ENCODE measurements at regions not wholly inside any gene's neighbourhood (a gene's known extent, or its start where the extent isn't known, plus 50 kb on each side); places are given as distances from the start of the nearest gene placed in this dataset.
"Not testable (repeated sequence)": the region's sequence is repeated elsewhere in the genome, so short reads cannot be mapped to it uniquely, and the experiment has no call there.

DNA sequence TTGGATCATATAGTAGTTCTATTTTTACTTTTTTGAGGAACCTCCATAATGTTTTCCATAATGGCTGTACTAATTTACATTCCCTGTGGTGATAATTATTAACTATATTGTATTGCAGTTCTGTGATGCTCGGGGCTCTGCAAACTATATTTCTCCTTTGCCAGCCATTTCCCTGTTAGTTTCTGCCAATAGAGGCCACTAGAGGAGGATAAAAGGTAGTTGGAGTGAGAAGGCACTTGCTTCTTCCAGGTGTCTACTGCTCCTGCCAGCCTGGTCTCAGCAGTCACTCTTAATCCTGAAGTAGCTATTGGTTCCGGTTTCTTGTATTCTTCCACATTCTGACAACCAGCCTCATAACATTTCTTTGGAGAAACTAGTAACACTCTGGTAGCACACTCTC lies 233.9 kb upstream of the GBE1 start:
- no peak for DNase-seq (ENCODE audit: low read depth in 2 of 2, low spot score in 1 of 2)

GRCh38 chr3:81989758-81990157 lies 228.3 kb upstream of the GBE1 start:
- DNase-seq (ENCODE audit: low read depth in 2 of 2, low spot score in 1 of 2), result no peak

DNA sequence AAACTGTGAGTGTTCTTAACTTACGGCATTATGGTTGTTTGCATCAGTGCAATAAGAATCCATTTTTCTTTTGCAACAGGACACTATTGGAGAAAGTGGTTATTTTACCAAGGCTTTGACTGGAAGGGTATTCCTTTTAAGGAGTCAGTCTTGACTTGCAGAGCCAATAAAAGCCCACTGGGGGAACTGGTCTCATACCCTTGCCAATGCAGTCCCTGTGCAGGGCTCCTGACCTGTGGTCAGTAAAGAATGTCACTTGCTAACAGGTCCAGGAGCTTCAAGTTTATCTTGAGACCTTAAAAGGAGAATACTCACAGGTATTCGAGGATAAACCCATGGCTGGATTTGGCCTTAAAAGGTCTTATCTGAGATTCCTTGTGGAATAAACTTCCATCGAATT lies 227.8 kb upstream of the GBE1 start:
- no peak for DNase-seq (ENCODE audit: low read depth in 2 of 2, low spot score in 1 of 2)

DNA sequence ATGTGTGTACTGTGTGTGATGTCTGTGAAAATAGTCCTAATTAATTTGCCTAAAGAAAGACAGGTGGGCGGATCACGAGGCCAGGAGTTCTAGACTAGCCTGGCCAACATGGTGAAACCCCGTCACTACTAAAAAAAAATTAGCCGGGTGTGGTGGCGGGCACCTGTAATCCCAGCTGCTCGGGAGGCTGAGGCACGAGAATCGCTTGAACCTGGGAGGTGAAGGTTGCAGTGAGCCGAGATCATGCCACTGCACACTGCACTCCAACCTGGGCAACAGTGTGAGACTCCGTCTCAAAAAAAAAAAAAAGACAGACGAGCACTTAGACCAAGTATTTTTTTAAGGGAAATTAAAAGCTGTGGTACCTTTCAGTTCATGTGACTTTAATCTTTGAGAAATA lies 226.0 kb upstream of the GBE1 start:
- DNase-seq (ENCODE audit: low read depth in 2 of 2, low spot score in 1 of 2), result not testable (repeated sequence)

DNA sequence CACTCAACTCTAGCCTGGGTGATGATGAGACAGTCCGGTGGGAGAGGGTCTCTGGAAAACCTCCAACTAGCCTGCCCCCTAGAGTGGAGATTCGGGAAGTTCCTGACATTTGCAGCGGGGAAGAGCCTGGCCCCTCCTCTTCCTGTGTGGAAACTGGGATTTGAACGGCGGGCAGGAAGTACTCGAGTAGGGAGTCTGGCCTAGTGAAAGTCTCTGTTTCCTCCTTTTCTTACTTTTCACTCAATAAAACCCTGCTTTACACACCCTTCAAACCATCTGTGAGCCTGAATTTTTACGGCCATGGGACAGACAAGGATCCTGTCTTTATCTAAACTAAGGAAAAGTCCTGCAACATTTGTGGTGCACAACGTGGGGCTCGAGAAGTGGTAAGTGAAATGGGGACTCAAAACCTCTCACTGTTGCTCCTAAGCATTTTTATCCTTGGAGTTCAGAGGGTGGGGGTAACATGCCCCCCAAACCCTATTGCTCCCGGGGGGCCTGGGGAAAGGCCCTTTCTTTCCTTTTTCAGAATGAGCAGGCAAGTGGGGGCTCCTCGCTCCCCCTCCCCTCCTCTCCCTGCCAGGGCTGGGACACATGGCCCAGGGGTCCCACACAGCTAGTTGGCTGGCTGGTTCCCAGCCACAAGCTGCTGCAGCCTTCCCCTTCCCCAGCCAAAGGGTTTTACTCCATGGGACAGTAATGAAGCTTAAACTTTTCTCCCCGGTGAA lies 224.7 kb upstream of the GBE1 start:
- no peak for DNase-seq (ENCODE audit: low read depth in 2 of 2, low spot score in 1 of 2)

DNA sequence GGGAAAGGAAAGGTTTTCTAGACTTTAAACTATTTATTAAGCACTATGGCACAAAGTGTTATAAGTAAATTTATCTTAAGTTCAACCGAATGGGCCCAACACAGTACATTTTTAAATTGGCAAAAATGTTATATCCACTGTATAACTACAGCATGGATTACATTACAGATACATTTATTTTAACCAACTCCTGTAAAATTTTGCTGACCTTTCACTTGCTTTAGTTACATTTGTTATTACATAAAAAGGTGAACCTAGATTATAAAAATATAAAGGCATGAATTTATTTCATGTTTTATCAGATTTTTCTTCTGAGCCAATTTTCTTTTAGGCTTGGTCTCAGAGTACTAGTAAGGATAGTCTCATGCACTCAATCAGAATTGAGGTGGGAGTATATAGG lies 221.9 kb upstream of the GBE1 start:
- DNase-seq (ENCODE audit: low read depth in 2 of 2, low spot score in 1 of 2), result no peak

GRCh38 chr3:81980596-81981494 lies 219.4 kb upstream of the GBE1 start:
- DNase-seq (ENCODE audit: low read depth in 2 of 2, low spot score in 1 of 2), result no peak

GRCh38 chr3:81974751-81975150 lies 213.3 kb upstream of the GBE1 start:
- no peak for DNase-seq (ENCODE audit: low read depth in 2 of 2, low spot score in 1 of 2)

GRCh38 chr3:81968658-81969057 lies 207.2 kb upstream of the GBE1 start:
- no peak for DNase-seq (ENCODE audit: low read depth in 2 of 2, low spot score in 1 of 2)

- DNase-seq (ENCODE audit: low read depth in 2 of 2, low spot score in 1 of 2), result no peak
Measured at GRCh38 chr3:81967393-81967792, 205.9 kb upstream of the GBE1 start.

GRCh38 chr3:81965696-81966095 lies 204.3 kb upstream of the GBE1 start:
- no peak for DNase-seq (ENCODE audit: low read depth in 2 of 2, low spot score in 1 of 2)

DNA sequence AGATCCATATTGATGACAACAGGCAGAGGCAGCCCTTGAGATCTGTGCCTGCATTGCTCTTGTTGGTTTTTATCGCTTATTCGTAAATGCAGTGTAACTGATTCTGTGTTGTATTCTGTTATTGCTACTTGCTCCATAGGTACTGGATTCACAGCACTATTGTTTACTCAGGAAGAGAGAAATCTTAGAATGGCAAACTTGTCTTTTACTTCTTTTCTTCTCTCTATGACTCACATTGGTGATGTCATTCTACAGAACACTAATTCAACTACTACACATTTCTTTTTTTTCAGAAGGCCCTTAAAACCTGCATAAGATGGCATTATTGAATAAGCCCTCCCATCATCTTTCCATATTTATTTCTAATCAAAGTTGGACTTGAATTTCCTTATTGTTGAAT lies 201.0 kb upstream of the GBE1 start:
- no peak for DNase-seq (ENCODE audit: low read depth in 2 of 2, low spot score in 1 of 2)

DNA sequence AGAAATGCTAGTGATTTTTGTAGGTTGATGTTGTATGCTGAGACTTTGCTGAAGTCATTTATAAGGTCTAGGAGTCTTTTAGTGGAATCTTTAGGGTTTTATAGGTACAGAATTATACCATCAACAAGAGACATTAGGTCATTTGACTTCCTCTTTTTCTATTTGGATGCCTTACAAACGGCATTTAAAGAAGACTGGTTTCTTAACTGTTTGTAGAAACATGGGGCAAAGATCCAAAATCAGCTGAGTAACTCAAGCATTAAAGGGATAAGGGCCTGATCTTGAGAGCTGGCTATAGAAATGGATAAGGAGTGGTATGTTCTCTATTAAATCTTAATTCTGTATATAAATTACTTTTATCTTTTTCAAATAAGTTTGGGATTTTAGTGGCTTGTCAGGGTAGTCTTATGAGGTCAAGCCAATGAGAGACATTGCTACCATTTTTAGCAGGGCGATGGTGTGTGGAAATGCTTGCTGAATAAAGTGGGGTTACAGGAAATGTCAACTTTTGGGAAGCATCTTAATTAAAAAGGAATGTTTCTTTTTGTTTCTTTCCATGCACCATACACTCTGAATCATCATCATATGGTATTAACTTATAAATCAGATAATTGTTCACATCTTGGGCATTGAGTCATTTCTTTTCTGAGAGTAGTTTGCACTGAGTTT lies 197.7 kb upstream of the GBE1 start:
- DNase-seq (ENCODE audit: low read depth in 2 of 2, low spot score in 1 of 2), result no peak

DNA sequence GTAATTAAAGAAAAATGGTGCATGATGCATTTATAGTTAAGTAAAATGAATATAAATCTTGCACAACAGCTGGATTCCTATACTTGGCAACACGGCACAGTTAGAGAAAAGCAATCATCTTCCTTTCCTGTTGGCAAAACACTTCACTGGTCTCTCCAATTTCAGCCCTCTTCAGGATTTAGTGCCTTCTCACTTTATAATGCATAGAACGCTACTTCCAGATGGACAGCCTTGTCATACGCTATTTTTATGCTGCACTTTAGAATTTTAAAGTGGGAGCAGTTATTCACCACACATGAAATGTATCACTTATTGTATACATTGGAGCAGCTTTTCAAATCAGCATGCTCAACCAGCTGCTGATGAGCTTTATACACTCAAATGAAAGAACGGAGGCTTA lies 194.4 kb upstream of the GBE1 start:
- no peak for DNase-seq (ENCODE audit: low read depth in 2 of 2, low spot score in 1 of 2)

DNA sequence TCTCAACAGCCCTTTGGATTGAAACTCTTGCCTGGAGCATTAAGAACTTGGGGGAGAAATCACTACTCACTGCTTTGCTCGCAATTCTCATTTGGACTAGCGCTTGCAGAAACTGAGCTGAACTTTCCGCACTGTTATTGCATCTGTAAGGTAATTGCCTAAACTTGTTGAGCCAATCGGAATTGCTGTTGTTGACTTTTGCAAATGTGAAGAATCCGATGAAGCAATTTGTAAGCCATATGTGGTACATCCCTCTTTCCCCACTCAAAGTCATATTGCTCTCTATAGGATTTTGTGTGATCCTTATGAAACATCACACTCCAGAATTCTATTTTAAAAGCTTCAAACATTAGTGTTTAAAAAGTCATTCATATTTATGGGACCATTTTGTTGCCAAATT lies 191.7 kb upstream of the GBE1 start:
- no peak for DNase-seq (ENCODE audit: low read depth in 2 of 2, low spot score in 1 of 2)

GRCh38 chr3:81952141-81952540 lies 190.7 kb upstream of the GBE1 start:
- DNase-seq (ENCODE audit: low read depth in 2 of 2, low spot score in 1 of 2), result no peak

DNA sequence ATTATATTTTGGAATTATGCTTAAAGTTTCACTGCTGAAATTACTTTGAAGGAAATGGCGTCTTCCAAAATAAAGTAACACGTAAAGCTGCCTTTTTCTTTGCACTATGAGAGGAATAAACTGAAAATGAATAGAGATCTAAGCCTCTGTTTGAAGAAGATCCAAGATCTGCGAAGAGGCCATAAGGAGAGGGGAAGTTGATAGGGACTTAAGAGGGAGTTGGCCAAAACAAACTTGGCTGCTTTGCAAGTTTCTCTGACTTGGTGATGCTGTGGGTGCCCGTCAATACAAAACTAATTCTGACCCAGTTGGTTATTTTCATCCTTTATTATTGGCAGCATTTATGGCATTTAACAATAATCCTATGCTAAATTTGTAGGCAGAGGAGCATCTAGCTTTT lies 190.2 kb upstream of the GBE1 start:
- no peak for DNase-seq (ENCODE audit: low read depth in 2 of 2, low spot score in 1 of 2)

GRCh38 chr3:81951106-81951505 lies 189.7 kb upstream of the GBE1 start:
- DNase-seq (ENCODE audit: low read depth in 2 of 2, low spot score in 1 of 2), result no peak

DNA sequence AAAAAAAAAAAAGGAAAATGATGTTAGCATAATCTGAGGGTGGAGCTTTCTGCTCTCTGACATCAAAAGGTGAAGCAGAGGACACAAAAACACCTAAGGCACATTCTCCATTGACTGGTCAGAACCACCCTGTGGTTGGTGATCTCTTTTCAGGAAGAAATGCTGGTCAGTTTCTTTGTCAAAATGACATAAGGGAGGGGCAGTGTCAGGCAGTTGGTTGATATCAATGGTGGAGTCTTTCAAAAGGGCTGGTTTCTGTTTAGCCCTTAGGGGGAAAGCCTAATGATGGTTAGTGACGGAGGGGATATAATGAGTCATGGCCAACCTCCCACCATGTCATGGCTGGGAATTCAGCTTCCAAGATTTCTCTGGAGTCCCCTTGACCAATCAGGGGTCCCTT lies 185.9 kb upstream of the GBE1 start:
- DNase-seq (ENCODE audit: low read depth in 2 of 2, low spot score in 1 of 2), result no peak

- DNase-seq (ENCODE audit: low read depth in 2 of 2, low spot score in 1 of 2), result no peak
Measured at GRCh38 chr3:81938681-81939080, 177.2 kb upstream of the GBE1 start.

- DNase-seq (ENCODE audit: low read depth in 2 of 2, low spot score in 1 of 2), result no peak
Measured at GRCh38 chr3:81936817-81937216, 175.4 kb upstream of the GBE1 start.

DNA sequence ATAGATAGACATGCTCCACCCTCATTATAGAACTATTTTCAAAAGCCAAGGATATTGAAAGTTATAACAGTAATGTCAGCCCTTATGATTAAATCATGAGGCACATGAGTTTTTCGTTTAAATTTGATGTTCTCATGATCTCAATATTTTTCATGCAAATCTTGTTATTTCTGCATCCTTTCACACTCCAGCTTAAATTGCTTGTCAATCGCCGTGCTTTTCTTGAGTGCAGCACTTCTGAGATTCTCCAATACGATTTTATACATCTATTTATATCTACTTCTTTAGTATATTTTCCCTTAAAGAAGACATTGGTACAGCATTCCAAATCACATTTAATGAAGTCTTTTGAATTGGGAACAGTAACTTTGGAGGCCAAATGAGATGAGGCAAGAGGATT lies 171.2 kb upstream of the GBE1 start:
- DNase-seq (ENCODE audit: low read depth in 2 of 2, low spot score in 1 of 2), result no peak
